ENCODE measurements at regions not wholly inside any gene's neighbourhood (a gene's known extent, or its start where the extent isn't known, plus 50 kb on each side); places are given as distances from the start of the nearest gene placed in this dataset.

DNA sequence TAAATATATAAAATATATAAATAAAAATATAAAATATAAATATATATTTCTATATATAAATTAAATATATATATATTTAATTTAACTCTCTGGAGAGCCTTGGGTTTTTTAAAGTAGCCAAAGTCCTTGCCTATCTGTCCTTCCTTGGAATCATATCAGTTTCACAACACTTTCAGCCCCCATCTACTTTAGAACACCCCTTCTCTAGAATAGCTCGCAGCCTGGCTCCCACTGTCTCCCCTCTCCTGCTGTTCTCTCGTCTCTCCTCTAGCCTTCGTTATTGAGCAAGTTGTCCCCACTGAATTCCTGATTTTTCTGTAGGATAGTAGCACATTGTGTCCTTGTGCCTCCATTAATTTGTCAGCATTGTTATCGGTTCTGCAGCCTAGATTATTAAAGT, 677.0 kb downstream of the RNF144A start:
- no peak for DNase-seq (ENCODE audit: low read depth in 2 of 2)

- no peak for DNase-seq (ENCODE audit: low read depth in 2 of 2)
These were observed 678.0 kb downstream of the RNF144A start for GRCh38 chr2:7595206-7595605.

DNA sequence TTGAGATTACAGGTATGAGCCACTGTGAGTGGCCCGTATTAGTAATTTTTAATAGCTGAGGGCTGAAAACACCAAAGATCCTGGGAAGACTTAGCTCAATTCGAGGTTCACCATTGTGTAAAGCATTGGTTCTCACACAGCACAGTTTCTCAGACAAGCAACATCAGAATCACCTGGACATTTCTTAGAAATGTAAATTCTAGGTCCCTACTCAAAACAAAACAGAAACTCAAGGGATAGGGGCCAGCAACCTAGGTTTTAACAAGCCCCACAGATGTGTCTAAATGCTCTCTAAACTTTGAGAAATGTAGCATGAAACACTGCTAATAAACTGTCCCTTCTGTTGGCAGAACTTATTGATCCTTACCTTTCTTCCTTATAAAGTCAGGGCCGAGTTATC, 681.2 kb downstream of the RNF144A start:
- no peak for DNase-seq (ENCODE audit: low read depth in 2 of 2)

GRCh38 chr2:7599462-7600258, 682.4 kb downstream of the RNF144A start:
- DNase-seq (ENCODE audit: low read depth in 2 of 2), result no peak

DNA sequence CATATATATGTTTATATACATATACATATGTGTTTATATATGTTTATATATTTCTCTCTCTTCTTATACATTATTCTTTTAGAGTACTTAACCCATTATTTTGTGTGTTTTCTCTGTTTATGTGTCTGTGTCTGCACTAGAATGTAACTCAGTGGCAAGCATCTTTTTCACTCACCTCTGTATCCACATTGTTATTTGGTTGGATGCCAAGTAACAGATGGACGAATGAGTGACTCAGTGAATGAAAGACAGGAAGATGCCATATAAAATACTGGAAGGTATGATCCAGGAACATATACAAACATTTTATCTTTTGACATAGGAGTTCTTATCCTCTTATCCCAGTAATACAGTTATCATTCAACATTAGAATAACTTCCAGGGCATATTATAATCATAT, 684.8 kb downstream of the RNF144A start:
- DNase-seq (ENCODE audit: low read depth in 2 of 2), result no peak

DNA sequence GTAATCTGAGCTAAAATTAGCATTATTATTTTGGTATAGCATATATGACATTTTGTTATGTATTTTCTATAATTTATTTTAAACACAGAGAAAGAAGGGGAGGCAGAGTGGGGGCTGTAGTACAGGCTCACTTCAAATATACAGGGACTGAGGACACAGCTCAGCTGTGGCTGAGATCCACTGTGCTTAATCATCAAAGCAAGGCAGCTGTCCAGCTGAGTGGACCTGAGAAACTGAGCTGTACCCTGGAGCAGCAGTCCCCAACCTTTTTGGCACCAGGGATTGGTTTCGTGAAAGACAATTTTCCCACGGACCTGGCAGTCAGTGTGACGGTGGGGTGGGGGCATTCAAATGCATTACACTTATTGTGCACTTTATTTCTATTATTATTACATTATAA, 687.2 kb downstream of the RNF144A start:
- DNase-seq (ENCODE audit: low read depth in 2 of 2), result no peak

DNA sequence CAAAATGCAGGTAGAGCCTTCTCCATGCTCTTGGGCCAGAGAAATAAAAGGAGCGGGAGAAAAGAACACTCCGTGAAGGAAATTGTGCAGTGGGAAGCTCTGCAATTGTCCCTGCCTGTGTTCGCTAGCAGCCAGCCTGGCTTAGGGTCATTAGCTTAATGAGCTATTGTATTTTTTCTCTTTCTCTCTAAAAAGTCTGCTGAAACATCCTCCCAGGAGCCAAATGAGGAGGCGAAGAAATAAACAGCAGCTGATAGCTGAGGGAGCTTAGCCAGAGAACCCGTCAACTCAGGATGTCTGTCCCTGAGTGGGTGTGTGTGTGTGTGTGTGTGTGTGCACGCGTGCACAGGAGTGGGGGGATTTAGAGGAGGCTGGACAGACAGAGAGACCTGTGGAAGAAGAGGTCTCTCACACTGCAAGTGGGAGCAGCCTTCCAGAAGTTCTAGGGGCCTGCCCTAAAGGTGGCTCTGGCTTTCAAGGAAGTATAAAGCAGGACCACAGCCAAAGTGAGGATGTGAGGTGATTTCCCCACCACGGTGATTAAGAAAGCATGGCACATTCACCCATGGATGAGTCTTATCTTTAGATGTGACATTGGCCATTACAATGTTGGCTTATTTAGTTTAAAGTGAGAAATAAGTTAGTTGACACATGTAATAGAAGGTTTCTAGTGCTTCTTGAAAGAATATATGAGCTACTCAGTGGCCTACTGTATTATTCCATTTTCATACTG, 690.4 kb downstream of the RNF144A start:
- no peak for DNase-seq (ENCODE audit: low read depth in 2 of 2)

DNA sequence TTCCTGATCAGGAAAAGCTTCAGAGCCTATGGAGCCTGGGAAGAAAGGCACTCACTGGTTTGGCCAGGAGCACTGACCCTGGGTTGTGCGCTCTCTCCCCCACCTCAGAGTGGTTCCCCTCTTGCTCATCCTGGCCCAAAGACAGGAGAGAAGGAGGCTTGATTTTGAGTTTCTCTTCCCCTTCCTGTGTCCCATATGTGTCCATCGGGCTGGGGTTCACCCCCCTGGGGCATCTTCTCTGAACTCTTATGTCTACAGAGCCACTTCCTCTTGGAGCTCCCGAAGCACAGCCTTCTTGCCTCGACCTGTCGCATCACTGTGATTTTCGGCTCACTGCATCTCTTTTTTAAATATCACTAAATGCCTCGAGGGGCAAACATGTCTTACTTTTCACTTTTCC, 692.3 kb downstream of the RNF144A start:
- no peak for DNase-seq (ENCODE audit: low read depth in 2 of 2)

DNA sequence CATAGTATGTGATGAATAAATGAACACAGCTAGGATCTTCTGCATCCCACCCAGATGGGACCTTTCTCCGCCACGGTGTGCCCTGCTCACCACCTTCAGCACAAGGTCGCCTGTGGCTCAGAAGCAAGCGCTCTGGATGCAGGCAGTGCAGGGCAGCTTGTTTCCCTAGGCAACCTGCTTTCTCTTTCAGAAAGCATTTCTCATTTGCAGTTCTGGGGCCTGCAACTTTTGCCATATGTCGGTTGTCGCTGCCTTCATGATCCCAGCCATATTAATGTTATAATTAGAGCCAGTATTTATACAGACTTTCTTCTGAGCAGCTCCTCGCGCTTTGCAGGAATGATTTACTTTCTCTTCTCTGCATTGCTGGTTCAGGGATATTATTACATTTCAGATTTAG, 692.8 kb downstream of the RNF144A start:
- no peak for DNase-seq (ENCODE audit: low read depth in 2 of 2)

- no peak for DNase-seq (ENCODE audit: low read depth in 2 of 2)
These were observed 694.5 kb downstream of the RNF144A start for GRCh38 chr2:7611750-7612149.

GRCh38 chr2:7612969-7613368, 695.8 kb downstream of the RNF144A start:
- DNase-seq (ENCODE audit: low read depth in 2 of 2), result no peak

- DNase-seq (ENCODE audit: low read depth in 2 of 2), result no peak
These were observed 696.6 kb downstream of the RNF144A start for GRCh38 chr2:7613831-7614230.

DNA sequence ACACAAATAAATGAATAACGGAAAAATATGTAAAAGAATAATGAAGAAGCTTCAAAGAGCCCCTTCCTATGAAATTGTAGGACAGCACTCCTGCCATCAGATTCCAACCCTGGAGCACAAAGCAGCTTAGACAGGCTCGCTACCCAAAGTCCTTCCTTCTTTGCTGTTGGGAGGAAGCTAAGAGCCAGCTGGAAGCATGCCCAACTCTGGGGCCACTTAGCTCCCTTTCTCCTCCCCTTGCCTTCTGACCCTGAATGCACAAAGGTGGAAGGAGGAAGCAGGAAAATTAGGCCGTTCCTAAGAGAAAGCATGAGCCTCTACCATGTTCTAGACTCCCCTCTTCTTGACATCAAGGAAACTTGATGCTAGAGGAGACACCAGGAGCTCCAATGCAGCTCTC, 700.8 kb downstream of the RNF144A start:
- DNase-seq (ENCODE audit: low read depth in 2 of 2), result no peak

DNA sequence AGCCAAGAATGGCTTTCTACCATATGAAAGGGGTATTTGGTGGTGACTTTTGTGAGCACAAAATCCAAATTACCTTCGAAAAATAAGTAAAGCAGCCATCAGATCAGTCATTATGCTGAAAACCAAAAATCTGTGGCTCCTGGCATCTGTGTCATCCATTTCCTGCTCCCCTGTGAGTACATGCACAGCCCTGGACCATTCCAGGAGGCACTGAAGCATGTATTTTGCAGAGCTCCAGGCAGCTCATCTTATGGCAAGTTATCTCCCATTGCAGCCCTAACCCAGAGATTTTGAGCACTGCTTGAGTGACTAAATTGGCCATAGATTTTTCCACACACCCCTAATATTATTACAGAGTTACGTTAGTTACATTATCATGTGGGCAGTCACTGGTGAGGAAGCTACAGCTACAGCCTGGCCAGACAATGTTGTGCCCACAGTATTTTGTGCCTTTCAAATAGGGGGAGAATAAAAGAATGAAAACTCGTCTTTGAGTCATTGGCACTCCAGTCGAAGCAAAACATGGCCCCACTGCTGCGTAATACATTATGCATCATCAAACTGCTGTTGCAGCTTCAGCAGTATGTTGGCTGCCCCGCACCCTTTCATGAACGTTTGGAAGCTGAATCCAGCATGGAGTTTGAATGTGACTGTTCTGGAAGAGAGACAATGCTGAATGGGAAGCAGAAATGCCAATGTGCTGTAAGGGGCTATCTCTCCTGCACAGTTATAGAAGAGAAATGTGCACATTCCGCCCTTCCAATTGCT, 702.2 kb downstream of the RNF144A start:
- DNase-seq (ENCODE audit: low read depth in 2 of 2), result no peak

- no peak for DNase-seq (ENCODE audit: low read depth in 2 of 2)
These were observed 703.0 kb downstream of the RNF144A start for GRCh38 chr2:7620255-7620654.

DNA sequence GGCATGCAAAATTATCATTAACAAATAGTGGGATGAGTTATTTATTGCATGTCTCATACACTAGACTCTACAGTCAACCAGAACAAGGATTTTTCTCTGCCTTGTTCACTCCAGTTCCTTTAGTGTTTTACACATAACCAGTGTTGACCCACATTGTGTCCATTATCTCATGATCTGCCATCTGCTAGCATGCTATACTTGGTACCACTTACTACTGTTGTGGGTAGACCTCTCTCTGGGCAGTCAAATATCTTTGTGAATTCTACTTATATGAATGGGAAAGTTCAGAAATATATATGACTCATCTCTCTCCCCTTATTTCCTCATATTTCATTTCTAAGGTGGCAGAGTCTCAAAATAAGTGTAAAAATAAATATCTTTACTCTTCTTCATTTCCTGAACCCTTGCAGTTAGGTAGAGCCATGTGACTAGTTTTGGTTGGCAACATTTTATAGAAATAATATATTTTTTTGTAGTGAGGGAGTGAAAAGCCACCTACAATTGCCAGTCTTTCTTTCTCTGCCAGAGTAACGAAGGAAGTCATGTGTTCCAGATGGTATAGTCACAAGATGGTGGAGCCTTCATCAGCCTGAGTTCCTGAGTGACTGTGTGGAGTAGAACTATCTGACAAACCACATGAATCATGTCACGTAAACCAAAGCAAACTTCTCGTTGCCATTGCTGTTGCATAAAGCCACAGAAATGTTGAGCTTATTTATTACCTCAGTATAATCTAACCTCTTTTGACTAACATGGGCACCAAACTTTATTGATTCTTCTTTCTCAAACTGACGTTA, 704.0 kb downstream of the RNF144A start:
- no peak for DNase-seq (ENCODE audit: low read depth in 2 of 2)

DNA sequence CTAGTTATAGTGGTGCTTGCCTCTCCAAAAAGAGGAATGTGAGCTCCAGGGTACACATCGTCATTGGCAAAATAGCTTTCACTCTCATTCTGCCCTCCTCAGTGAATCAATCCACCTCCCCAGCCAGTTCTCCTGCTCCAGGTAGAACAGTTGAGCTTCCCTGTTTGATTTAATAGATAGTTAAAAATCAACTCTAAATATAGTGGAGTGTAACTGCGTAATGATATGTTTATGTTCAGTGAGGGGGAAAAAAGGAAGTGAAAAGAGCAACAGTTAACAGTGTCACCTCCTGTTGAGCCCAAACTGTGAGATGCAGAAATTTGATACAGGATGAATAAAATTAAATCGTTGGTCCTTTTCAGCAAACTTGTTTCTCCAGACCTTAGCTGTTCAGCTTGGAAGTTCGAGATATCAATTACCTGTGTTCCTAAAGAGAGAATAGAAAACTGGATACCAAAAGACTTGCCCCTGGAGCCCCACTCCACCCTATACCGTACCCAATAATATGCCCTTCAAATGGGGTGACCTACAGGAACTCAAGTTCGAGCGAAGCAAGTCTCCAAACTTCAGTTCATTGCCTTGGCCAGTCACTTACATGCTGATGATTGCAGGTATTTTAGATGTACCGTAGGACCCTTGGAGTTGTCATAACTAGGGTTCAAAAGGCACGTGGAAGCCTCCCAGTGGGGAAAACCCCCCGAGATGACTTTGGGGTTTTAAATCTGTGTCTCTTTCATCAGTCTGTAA, 708.4 kb downstream of the RNF144A start:
- DNase-seq (ENCODE audit: low read depth in 2 of 2), result no peak

DNA sequence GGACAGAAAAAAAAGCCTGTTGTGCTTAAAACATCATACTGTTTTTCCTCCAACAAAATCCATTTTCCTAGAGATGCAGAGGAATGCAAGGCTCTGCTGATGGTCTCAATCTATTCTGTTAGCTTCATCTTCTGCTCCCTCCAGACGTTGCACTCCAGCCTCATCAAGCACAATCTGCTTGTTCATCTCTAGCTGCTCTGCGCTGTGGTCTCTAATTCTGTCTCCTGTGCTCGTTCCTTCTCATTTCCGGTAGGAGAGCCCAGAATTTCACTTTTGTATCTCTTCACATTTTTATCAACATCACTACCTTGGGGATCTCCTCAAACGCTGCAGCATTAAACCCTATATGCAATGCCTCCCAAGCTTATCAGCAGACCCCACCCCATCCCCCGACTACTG, 708.9 kb downstream of the RNF144A start:
- no peak for DNase-seq (ENCODE audit: low read depth in 2 of 2)

DNA sequence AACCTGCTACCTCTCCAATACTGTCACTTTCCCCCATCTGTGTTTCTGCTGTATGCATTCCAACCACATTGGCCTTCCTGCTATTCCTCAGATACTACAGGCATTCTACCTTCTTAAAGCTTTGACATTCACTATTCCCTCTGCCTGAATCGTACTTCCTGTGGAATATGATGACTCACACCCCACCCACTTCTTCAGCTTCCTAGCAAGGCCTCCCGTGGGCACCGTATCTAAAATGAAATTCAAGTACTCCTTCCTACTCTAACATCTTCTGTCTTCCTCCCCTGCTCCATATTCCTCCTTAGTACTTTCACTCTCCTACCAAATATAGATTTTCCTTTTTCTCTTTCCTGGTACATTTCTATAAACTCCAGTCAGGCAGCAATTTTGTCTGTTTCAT, 710.4 kb downstream of the RNF144A start:
- DNase-seq (ENCODE audit: low read depth in 2 of 2), result no peak

DNA sequence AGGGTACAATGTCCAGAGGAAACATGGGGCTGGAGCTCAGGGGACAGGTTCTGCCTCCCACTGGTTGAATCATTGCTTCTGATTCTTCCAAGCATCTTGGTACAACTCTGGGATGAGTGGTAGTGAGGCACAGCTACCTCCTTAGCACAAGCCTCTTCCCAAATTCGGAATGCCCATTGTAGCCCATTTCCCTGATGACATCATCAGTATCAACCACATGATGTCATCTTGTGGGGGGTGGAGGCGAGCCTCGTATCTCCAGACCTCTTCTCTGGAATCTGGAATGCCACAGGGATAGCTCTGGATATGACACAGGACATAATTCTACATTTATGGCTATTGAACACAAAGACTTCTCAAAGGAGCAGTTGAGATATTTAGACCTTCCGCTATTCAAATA, 715.2 kb downstream of the RNF144A start:
- no peak for DNase-seq (ENCODE audit: low read depth in 2 of 2)

DNA sequence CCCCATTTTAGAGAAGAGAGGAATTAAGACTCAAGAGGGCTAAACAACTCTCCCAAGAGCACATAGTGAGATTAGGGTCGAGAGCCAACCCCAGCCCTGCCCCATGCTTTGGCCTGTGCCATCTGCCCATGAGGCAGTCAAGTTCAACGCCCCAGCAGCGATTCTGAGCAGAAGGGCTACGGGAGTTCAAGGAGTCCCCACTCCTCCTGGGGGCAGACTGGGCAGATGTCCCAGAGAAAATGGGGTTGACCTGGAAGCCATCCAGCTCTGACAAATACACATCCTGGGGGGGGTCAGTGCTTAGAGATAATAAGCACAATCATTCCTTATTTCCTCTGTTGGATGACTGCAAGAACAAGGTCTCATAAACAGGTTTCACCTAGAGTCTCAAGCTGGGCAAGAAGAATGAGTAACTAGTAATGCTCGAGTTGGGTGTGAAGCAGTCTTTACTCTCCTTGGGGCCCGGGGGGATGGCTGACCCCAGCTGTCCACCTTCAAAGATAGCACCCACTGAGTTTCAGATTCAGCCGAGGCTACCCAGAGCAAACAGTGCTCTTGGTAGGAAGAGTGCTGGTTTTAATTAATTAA, 716.4 kb downstream of the RNF144A start:
- DNase-seq (ENCODE audit: low read depth in 2 of 2), result no peak
